C1 segment of cervical spinal cord (tissue), 14 donors: ENCODE measurements at regions not wholly inside any gene's neighbourhood (a gene's known extent, or its start where the extent isn't known, plus 50 kb on each side); places are given as distances from the start of the nearest gene placed in this dataset.

Experiments
- DNase-seq, 14 donors: peaks; one replicate each; lab custom pipeline; 2025; lab: John Stamatoyannopoulos, UW

GRCh38 chr4:179981161-179981560 is 2262.0 kb upstream of the TENM3 start:
- no peak for DNase-seq

GRCh38 chr4:179989975-179990374 is 2253.2 kb upstream of the TENM3 start:
- no peak for DNase-seq

GRCh38 chr4:180009316-180009715 is 2233.9 kb upstream of the TENM3 start:
- DNase-seq: no peak

- DNase-seq: no peak
These were observed 2214.5 kb upstream of the TENM3 start for GRCh38 chr4:180028682-180029081.

- DNase-seq: no peak
These were observed 2211.9 kb upstream of the TENM3 start for GRCh38 chr4:180031330-180031729.

- DNase-seq: no peak
These were observed 2201.6 kb upstream of the TENM3 start for GRCh38 chr4:180041576-180041975.

GRCh38 chr4:180052629-180053028 is 2190.6 kb upstream of the TENM3 start:
- DNase-seq: no peak

- DNase-seq: no peak
These were observed 2188.9 kb upstream of the TENM3 start for GRCh38 chr4:180054291-180054690.

- DNase-seq: peak in 1 of 14 donors; percentile 30
These were observed 2185.9 kb upstream of the TENM3 start for GRCh38 chr4:180057299-180057721.

GRCh38 chr4:180057891-180058671 is 2185.1 kb upstream of the TENM3 start:
- DNase-seq: peak in 5 of 14 donors; percentile 5 to 65 (median 38)

- DNase-seq: peak in 12 of 14 donors; percentile 10 to 68 (median 42)
These were observed 2184.4 kb upstream of the TENM3 start for GRCh38 chr4:180058691-180059215.

GRCh38 chr4:180059216-180059881 is 2183.9 kb upstream of the TENM3 start:
- DNase-seq: peak in 5 of 14 donors; percentile 16 to 55 (median 20)

- DNase-seq: peak in 1 of 14 donors; percentile 12
These were observed 2182.9 kb upstream of the TENM3 start for GRCh38 chr4:180060159-180060889.

GRCh38 chr4:180081072-180081471 is 2162.1 kb upstream of the TENM3 start:
- no peak for DNase-seq

- DNase-seq: no peak
These were observed 2158.6 kb upstream of the TENM3 start for GRCh38 chr4:180084561-180084960.

- no peak for DNase-seq
These were observed 2156.6 kb upstream of the TENM3 start for GRCh38 chr4:180086480-180087190.

GRCh38 chr4:180098586-180098985 is 2144.6 kb upstream of the TENM3 start:
- no peak for DNase-seq

GRCh38 chr4:180099957-180100356 is 2143.2 kb upstream of the TENM3 start:
- no peak for DNase-seq

GRCh38 chr4:180100433-180101344 is 2142.5 kb upstream of the TENM3 start:
- DNase-seq: no peak

- no peak for DNase-seq
These were observed 2141.7 kb upstream of the TENM3 start for GRCh38 chr4:180101348-180102083.
